Fibroblast of gingiva (primary cell): ENCODE measurements at regions not wholly inside any gene's neighbourhood (a gene's known extent, or its start where the extent isn't known, plus 50 kb on each side); places are given as distances from the start of the nearest gene placed in this dataset.
A peak's percentile ranks its signal among the peaks of the same experiment; 100 is the strongest.
"Not testable (repeated sequence)": the region's sequence is repeated elsewhere in the genome, so short reads cannot be mapped to it uniquely, and the experiment has no call there.

ENCODE experiments used
- DNase-seq: peaks from one replicate; pipeline ENCODE4 v3.0.0-alpha.2; 2011; ENCODE audit warnings: low read depth

- no peak for DNase-seq
Observed at GRCh38 chr1:21385022-21385421, 54.9 kb upstream of the NBPF3 start.

- DNase-seq = no peak
Observed at GRCh38 chr1:21384620-21385019, 55.3 kb upstream of the NBPF3 start.

GRCh38 chr1:21383785-21384401 lies 56.0 kb upstream of the NBPF3 start:
- DNase-seq = no peak

DNA sequence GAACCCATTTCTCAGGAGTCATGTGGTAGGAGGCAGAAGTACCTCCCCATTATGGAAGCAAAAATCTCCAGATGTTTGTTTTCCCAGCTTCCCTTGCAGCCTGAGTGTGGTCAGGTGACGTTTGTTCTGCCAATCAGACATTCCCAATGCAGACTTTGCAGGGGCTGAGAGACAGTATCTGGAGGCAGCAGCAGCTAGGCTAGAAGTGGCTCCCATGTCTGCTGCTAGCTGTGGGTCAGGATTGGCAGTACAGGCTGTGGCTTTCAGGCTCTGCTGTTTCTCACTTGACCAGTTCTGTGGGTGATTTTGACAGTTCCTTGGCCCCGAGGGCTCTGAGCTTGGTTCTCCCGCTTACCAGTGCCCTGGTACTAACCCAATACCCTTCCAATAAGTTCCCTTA lies 58.6 kb upstream of the NBPF3 start:
- no peak for DNase-seq

GRCh38 chr1:21380147-21380546 lies 59.8 kb upstream of the NBPF3 start:
- DNase-seq = not testable (repeated sequence)

GRCh38 chr1:21379571-21379970 lies 60.4 kb upstream of the NBPF3 start:
- DNase-seq = no peak

- no peak for DNase-seq
Observed at GRCh38 chr1:21378705-21379494, 61.0 kb upstream of the NBPF3 start.

GRCh38 chr1:21372383-21372782 lies 67.6 kb upstream of the NBPF3 start:
- DNase-seq = no peak

DNA sequence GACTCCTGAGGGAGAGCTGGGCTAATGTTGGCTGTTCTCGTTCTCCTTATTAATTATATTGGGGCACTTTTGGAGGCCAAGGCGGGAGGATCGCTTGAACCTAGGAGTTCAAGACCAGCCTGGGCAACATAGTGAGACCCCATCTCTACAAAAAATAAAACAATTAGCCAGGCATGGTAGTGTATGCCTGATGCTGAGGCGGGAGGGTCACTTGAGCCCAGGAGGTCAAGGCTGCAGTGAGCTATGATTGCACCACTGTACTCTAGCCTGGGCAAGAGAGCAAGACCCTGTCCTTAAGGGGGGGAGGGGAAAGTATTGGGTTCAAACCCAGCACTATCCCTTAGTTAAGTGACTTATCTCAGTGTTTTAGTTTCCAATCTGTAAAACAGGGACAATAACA lies 70.0 kb upstream of the NBPF3 start:
- no peak for DNase-seq

GRCh38 chr1:21368515-21369289 lies 71.2 kb upstream of the NBPF3 start:
- DNase-seq = peak; percentile 70

DNA sequence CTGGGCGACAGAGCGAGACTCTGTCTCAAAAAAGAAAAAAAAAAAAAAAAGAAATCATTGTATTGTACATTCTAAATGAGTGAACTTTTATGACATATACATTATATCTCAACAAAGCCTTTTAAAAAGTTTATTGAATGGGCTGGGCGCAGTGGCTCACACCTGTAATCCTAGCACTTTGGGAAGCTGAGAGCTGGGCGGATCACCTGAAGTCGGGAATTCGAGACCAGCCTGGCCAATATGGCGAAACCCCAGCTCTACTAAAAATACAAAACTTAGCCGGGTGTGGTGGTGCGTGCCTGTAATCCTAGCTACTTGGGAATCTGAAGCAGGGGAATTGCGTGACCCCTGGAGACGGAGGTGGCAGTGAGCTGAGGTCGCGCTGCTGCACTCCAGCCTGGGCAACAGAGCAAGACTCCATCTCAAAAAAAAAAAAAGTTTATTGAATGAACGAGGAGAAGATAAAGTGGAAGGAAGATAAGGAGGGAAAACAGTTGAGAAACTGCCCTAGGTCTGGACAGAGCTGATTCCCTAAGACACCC lies 71.9 kb upstream of the NBPF3 start:
- DNase-seq = not testable (repeated sequence)

- no peak for DNase-seq
Observed at GRCh38 chr1:21366288-21366687, 73.6 kb upstream of the NBPF3 start.

- no peak for DNase-seq
Observed at GRCh38 chr1:21365036-21365435, 74.8 kb upstream of the ECE1 start.

DNA sequence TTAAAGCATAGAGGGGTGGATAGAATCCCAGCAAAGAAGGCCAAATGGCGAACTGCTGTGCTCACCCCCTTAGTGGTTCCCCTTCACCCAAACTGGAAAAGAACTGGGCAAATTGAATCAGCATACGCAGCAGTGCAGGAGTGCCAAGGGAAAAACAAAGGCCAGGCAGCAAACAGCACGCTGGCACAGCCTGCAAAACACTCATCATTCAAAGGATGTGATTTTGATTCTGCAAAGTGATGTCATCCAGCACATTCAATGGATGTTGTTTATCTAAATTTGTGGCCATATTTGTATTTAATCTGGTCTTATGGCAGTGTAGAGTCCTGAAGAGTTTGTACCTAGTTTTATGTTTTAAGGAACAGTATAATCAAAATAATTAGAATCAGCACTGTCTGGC lies 71.8 kb upstream of the ECE1 start:
- DNase-seq = no peak

GRCh38 chr1:21361506-21361905 lies 71.2 kb upstream of the ECE1 start:
- DNase-seq = no peak

- no peak for DNase-seq
Observed at GRCh38 chr1:21357161-21357560, 66.9 kb upstream of the ECE1 start.

DNA sequence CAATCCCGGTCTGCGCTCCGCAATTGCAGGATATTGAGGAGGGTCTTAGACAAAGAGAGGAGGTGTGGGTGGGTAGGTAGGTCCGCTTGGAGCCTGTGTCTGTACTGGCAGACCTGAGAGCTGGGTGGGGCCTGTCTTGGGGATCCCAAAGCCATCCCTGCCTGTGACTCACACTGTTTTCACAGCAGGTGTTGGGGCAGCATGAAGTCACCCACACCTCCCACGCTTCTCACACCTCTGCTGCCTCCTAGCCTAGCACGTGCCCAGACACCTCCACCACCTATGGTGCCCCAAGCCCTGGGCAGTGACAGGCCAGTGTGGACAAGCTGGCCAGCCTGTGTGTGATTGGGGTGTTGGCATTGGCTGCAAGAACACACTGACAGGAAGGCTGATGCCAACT lies 65.7 kb upstream of the ECE1 start:
- DNase-seq = no peak

DNA sequence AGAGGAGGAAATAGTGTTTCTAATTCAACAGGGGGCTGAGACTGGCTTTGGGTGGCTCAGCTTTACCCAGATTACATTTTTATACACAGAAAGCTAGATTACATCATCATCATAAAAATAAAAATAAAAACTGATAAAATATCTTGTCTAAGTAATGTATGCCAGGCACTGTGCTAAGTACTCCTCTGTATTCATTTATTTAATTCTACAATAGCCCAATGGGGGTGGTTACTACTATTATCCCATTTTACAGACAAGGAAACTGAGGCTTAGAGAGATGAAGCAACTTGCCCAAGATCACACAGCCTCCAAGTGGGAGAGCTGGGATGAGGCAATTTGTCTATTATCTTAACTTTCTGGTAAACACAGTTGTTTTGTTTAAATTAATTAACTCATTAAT lies 62.3 kb upstream of the ECE1 start:
- no peak for DNase-seq

- DNase-seq = no peak
Observed at GRCh38 chr1:21351901-21352300, 61.6 kb upstream of the ECE1 start.

DNA sequence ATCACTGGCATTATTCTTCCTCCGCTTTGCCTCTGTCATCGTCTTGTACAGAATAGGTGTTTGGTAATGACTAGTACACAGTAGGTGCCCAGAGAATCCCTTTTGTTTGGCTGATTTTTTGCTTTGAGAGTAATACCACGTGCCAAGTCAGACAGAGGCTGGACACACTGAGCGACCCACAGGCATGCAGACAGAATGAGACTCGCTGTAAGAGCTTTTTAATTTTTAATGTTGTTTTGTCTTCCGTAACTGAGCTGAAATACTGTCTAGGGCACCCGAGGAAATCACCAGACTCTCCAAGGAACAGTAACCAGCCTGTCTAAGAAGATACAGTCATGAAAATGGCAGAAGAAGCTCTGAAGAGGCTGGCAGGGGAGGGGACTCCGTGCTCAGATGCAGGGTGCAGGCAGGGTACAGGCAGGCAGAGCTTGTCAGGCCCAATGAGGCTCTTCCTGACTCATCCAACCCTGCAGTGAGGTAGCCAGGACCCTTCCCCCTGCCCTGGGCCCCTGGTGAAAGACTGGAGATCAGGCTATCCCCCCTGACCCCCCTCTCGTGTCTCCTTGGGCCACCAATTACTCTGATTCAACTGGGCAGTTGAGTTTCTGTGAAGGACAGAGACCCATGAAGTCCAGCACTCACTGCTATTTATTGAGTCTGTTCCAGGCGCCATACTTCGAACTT lies 60.1 kb upstream of the ECE1 start:
- no peak for DNase-seq

GRCh38 chr1:21349693-21350092 lies 59.4 kb upstream of the ECE1 start:
- DNase-seq = no peak

DNA sequence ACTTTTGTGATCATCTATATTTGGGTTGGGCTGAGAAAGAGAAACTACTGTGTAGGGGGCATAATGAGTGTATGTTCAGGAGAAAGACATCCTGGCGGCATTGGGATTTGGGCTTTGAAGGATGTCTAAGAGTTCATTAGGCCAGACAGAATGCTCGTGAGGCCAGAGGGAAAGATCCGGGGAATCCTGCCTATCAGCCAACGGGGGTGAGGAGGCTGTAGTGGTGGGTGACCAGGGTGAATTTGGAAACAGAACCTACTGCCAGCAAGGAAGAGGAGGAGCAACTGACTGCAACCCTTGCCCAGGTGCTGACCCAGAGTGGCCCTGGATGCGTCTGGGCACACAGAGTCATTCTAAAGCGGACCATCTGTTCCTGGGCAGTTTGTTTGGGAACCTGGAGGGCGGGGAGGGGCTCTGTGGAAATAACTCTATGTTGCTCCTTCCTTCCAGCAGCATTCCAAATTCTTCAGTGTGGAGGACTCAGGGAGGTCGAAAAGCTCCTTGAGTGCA lies 56.9 kb upstream of the ECE1 start:
- no peak for DNase-seq
